Mesenchymal stem cell (in vitro differentiated cells and primary cell): ENCODE measurements at regions not wholly inside any gene's neighbourhood (a gene's known extent, or its start where the extent isn't known, plus 50 kb on each side); places are given as distances from the start of the nearest gene placed in this dataset.

Source experiments
- DNase-seq: peaks from one replicate; pipeline ENCODE4 v3.0.0-alpha.2; 2013
- H2AFZ ChIP-seq: one replicate; pipeline ENCODE4 v1.6.1; 2013; ENCODE audit warnings: low read depth, mild to moderate bottlenecking, control low read depth, inconsistent platforms, low read length, moderate library complexity
- H2AK5ac ChIP-seq: 2 replicates; pipeline ENCODE4 v1.6.1; 2013; ENCODE audit warnings: low read length, moderate library complexity, mild to moderate bottlenecking, inconsistent platforms; ENCODE audit not compliant: severe bottlenecking
- H2BK120ac ChIP-seq: one replicate; pipeline ENCODE4 v1.6.1; 2013; ENCODE audit warnings: low read depth, mild to moderate bottlenecking, inconsistent platforms, low read length, moderate library complexity
- H2BK12ac ChIP-seq, 2 experiments: one replicate each; pipeline ENCODE4 v1.6.1; 2013; ENCODE audit warnings: inconsistent platforms in 2 of 2, low read length in 2 of 2, mild to moderate bottlenecking in 2 of 2, moderate library complexity in 2 of 2, control low read depth in 1 of 2
- H2BK15ac ChIP-seq: one replicate; pipeline ENCODE4 v1.6.1; 2013; ENCODE audit warnings: mild to moderate bottlenecking, low read depth, inconsistent platforms; ENCODE audit not compliant: poor library complexity, severe bottlenecking
- H2BK5ac ChIP-seq: 2 replicates; pipeline ENCODE4 v1.6.1; 2013; ENCODE audit warnings: low read depth, mild to moderate bottlenecking, low read length, control low read depth, inconsistent platforms; ENCODE audit not compliant: poor library complexity, severe bottlenecking
- H3K14ac ChIP-seq, 2 experiments: one replicate each; pipeline ENCODE4 v1.6.1; 2013; ENCODE audit warnings: inconsistent platforms in 2 of 2, low read length in 2 of 2, control low read depth in 1 of 2, mild to moderate bottlenecking in 1 of 2, moderate library complexity in 1 of 2
- H3K18ac ChIP-seq, 2 experiments: one replicate each; pipeline ENCODE4 v1.6.1; 2013; ENCODE audit warnings: inconsistent platforms in 2 of 2, low read length in 2 of 2, control low read depth in 1 of 2, low read depth in 1 of 2, mild to moderate bottlenecking in 1 of 2
- H3K23ac ChIP-seq, 2 experiments: one replicate each; pipeline ENCODE4 v1.6.1; 2013; ENCODE audit warnings: inconsistent platforms in 2 of 2, low read length in 2 of 2, mild to moderate bottlenecking in 2 of 2, moderate library complexity in 2 of 2, control low read depth in 1 of 2
- H3K27ac ChIP-seq: 2 replicates; pipeline ENCODE4 v1.5.1; 2013; ENCODE audit warnings: mild to moderate bottlenecking, moderate library complexity, low read length, control low read depth, inconsistent platforms; ENCODE audit not compliant: poor library complexity, severe bottlenecking
- H3K27me3 ChIP-seq, 2 experiments: 2 replicates each; pipeline versions ENCODE4 v1.6.1 to v1.7.0; 2013; ENCODE audit warnings: low read length in 2 of 2, mild to moderate bottlenecking in 2 of 2, moderate library complexity in 2 of 2, control low read depth in 1 of 2, inconsistent platforms in 1 of 2; ENCODE audit not compliant: control insufficient read depth in 1 of 2, insufficient read depth in 1 of 2
- H3K36me3 ChIP-seq, 2 experiments: 2 replicates each; pipeline versions ENCODE4 v1.6.1 to v1.7.0; 2013; ENCODE audit warnings: low read length in 2 of 2, control low read depth in 1 of 2, inconsistent platforms in 1 of 2, low read depth in 1 of 2, mild to moderate bottlenecking in 1 of 2; ENCODE audit not compliant: insufficient read depth in 2 of 2, control insufficient read depth in 1 of 2
- H3K4ac ChIP-seq, 2 experiments: one replicate each; pipeline ENCODE4 v1.6.1; 2013; ENCODE audit warnings: inconsistent platforms in 2 of 2, low read length in 2 of 2, mild to moderate bottlenecking in 2 of 2, moderate library complexity in 2 of 2, control low read depth in 1 of 2, low read depth in 1 of 2
- H3K4me1 ChIP-seq: 2 replicates; pipeline ENCODE4 v1.6.1; 2013; ENCODE audit warnings: low read depth, low read length, control low read depth; ENCODE audit not compliant: control insufficient read depth, insufficient read depth
- H3K4me2 ChIP-seq: 2 replicates; pipeline ENCODE4 v1.6.1; 2013; ENCODE audit warnings: low read length, mild to moderate bottlenecking, inconsistent platforms; ENCODE audit not compliant: poor library complexity, severe bottlenecking
- H3K4me3 ChIP-seq, 2 experiments: 2 replicates each; pipeline versions ENCODE4 v1.5.1 to v1.7.0; 2013; ENCODE audit warnings: low read length in 2 of 2, mild to moderate bottlenecking in 2 of 2, control low read depth in 1 of 2, low read depth in 1 of 2; ENCODE audit not compliant: insufficient read depth in 1 of 2
- H3K79me1 ChIP-seq: replicated peaks from 2 replicates; pipeline ENCODE4 v1.6.1; 2013; ENCODE audit warnings: mild to moderate bottlenecking, control low read depth, low read length, inconsistent platforms; ENCODE audit not compliant: poor library complexity, severe bottlenecking
- H3K9ac ChIP-seq: 2 replicates; pipeline ENCODE4 v1.7.0; 2013; ENCODE audit warnings: mild to moderate bottlenecking, low read length, moderate library complexity
- H3K9me3 ChIP-seq: 2 replicates; pipeline ENCODE4 v1.7.0; 2013; ENCODE audit warnings: mild to moderate bottlenecking, low read length; ENCODE audit not compliant: control insufficient read depth
- H4K8ac ChIP-seq: one replicate; pipeline ENCODE4 v1.6.1; 2013; ENCODE audit warnings: inconsistent platforms, mild to moderate bottlenecking, low read length, moderate library complexity
- H4K91ac ChIP-seq: one replicate; pipeline ENCODE4 v1.6.1; 2013; ENCODE audit warnings: mild to moderate bottlenecking, low read length, inconsistent platforms
- WGBS: methylation state at CpG from one replicate; pipeline ENCODE4 v1.1.7; 2013; ENCODE audit warnings: mixed read lengths; 5-methylcytosine and 5-hydroxymethylcytosine counted together

DNA sequence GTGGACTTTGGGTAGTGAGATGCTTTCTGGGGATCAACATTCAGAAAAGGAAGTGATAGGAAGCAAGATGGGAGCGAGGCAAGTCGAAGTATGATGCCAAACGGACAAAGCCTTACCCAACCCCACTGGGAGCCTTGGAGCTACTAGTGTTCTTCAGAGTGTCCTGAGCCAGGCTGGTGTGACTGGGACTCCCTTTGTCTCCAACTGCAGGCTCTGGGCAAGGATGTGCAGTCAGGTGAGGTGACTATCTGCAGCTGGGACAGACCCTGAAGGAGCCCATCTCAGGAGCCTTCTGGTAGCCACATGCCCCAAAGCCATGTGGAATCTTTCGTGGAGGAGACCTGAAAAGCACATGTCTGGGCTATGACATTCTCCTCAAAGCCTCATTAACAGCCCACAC is 360.6 kb downstream of the MTRR start:
- Histone ChIP-seq H3K9ac (no peak overlapping the region), H3K27me3 (no peaks in the 10 kb centered on the region), H3K18ac (no peak overlapping the region), H3K4me2 (no peak overlapping the region), H3K23ac (no peak overlapping the region), H2AFZ (no peak overlapping the region), H3K27ac (no peak overlapping the region), H3K14ac (no peak overlapping the region), H2AK5ac (no peak overlapping the region), H2BK120ac (no peak overlapping the region), H3K9me3 (no peaks in the 10 kb centered on the region), H3K4ac (no peak overlapping the region), H3K79me1 (no peaks in the 10 kb centered on the region), H4K91ac (no peak overlapping the region), H2BK5ac (no peak overlapping the region), H4K8ac (no peak overlapping the region), H3K4me1 (no peaks in the 10 kb centered on the region), H2BK12ac (no peak overlapping the region), H2BK15ac (no peak overlapping the region), H3K4me3 (no peak overlapping the region), H3K36me3 (no peaks in the 10 kb centered on the region)
- WGBS: 70% methylated on average over 4 of the region's 4 CpGs
- DNase-seq: no peak

DNA sequence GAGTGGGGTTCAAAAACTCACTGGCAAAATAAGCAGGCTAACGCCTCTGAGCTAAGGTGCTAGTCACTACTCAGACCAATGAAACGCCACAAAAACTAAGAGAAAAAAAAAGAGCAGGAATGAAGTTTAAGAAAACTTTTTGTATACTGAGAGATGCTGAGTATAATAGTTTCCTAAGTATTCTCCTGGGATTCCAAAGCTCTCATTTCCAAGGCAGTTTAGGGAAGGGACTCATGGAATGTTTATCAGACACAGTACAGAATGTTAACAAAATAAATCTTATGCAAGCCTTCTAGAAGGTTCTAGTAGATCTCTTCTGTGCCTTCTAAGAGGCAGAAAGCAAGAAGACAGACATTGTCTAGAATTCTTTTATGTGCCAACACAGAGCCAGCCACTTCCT is 361.9 kb downstream of the MTRR start:
- no peak overlapping the region for H2BK5ac ChIP-seq
- no peak overlapping the region for H3K4me2 ChIP-seq
- no peak overlapping the region for H3K14ac ChIP-seq
- no peak overlapping the region for H2AFZ ChIP-seq
- H3K27ac ChIP-seq: no peak overlapping the region
- WGBS: no CpG with 5 or more reads among the region's 2 CpGs
- no peak overlapping the region for H2AK5ac ChIP-seq
- H3K4ac ChIP-seq: no peak overlapping the region
- no peaks in the 10 kb centered on the region for H3K9me3 ChIP-seq
- no peak overlapping the region for H2BK12ac ChIP-seq
- H3K4me1 ChIP-seq: no peaks in the 10 kb centered on the region
- no peaks in the 10 kb centered on the region for H3K79me1 ChIP-seq
- no peak overlapping the region for H3K4me3 ChIP-seq
- H3K18ac ChIP-seq: no peak overlapping the region
- no peak overlapping the region for H2BK120ac ChIP-seq
- H3K9ac ChIP-seq: no peak overlapping the region
- H2BK15ac ChIP-seq: no peak overlapping the region
- no peak overlapping the region for H4K91ac ChIP-seq
- no peak overlapping the region for H3K23ac ChIP-seq
- no peaks in the 10 kb centered on the region for H3K36me3 ChIP-seq
- no peak for DNase-seq
- no peak overlapping the region for H4K8ac ChIP-seq
- no peaks in the 10 kb centered on the region for H3K27me3 ChIP-seq

DNA sequence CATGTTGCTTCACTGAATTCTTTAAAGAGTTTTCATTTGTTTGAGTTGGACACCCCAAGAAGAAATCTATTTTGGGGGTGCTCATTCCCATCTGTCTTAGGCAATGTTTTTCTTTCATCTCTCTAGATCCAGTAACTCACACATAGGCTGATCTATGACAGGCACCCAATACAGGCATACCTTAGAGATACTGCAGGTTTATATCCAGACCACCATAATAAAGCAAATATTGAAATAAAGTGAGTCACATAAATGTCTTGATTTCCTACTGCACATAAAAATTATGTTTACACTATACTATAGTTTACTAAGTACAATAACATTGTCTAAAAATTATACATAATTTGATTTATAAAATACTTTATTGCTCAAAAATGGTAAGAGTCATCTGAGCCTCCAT is 364.5 kb downstream of the MTRR start:
- no peak overlapping the region for H3K4me2 ChIP-seq
- no peak overlapping the region for H2BK15ac ChIP-seq
- no peaks in the 10 kb centered on the region for H3K36me3 ChIP-seq

DNA sequence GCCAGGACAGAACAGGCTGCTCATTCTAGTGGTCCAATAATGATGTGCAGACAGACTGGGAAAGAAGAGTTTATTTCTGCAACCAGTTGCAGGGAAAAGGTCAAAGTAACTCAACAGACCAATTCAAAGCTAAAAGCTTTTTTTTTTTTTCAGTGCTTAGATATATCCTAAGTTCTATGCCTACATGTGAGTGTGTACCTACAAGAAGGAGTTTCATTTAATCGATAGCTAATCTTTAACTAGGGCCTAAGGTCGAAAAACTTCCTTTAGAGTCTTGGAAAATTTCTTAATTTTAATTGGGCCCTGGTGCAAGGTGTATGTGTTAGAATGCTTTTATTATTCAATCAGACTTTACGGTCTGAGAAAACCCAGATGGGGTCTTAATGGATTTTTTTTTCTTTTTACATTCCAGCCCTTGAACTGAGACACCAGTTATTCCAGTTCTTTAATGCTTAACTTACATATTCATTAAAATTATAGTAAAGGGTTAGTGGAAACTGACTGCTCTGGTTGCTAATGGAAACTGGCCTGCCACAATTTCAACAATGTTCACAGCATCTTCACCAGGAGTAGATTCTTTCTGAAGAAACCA is 365.3 kb downstream of the MTRR start:
- H2BK12ac ChIP-seq: no peak overlapping the region
- H3K4me3 ChIP-seq: no peak overlapping the region
- no peaks in the 10 kb centered on the region for H3K9me3 ChIP-seq
- no peak overlapping the region for H3K27ac ChIP-seq
- no peak overlapping the region for H3K14ac ChIP-seq
- no peak overlapping the region for H3K18ac ChIP-seq
- no peaks in the 10 kb centered on the region for H3K79me1 ChIP-seq
- H3K4ac ChIP-seq: no peak overlapping the region
- H4K8ac ChIP-seq: no peak overlapping the region
- no peak overlapping the region for H2BK15ac ChIP-seq
- H3K36me3 ChIP-seq: no peaks in the 10 kb centered on the region
- H3K27me3 ChIP-seq: no peaks in the 10 kb centered on the region
- H2BK120ac ChIP-seq: no peak overlapping the region
- H3K23ac ChIP-seq: no peak overlapping the region
- WGBS: 50% methylated on average over 2 of the region's 3 CpGs
- H4K91ac ChIP-seq: no peak overlapping the region
- H2AK5ac ChIP-seq: no peak overlapping the region
- no peak overlapping the region for H2BK5ac ChIP-seq
- H3K9ac ChIP-seq: no peak overlapping the region
- no peak overlapping the region for H3K4me2 ChIP-seq
- no peaks in the 10 kb centered on the region for H3K4me1 ChIP-seq
- no peak for DNase-seq
- H2AFZ ChIP-seq: no peak overlapping the region

More for the DNA sequence above, 364.5 kb downstream of the MTRR start:
- Histone ChIP-seq H3K23ac (no peak overlapping the region), H3K79me1 (no peaks in the 10 kb centered on the region), H2BK120ac (no peak overlapping the region), H2BK12ac (no peak overlapping the region), H3K18ac (no peak overlapping the region), H3K4ac (no peak overlapping the region), H3K4me1 (no peaks in the 10 kb centered on the region), H2AK5ac (no peak overlapping the region), H4K91ac (no peak overlapping the region), H3K9me3 (no peaks in the 10 kb centered on the region), H3K27ac (no peak overlapping the region), H3K4me3 (no peak overlapping the region), H3K27me3 (no peaks in the 10 kb centered on the region), H2AFZ (no peak overlapping the region), H2BK5ac (no peak overlapping the region), H4K8ac (no peak overlapping the region), H3K9ac (no peak overlapping the region), H3K14ac (no peak overlapping the region)
- no peak for DNase-seq
